ENCODE measurements at regions not wholly inside any gene's neighbourhood (a gene's known extent, or its start where the extent isn't known, plus 50 kb on each side); places are given as distances from the start of the nearest gene placed in this dataset.

- no peak for TF ChIP-seq CTCF (IDR thresholded peaks at IDR 0.05)
- TF ChIP-seq POLR2A (IDR thresholded peaks at IDR 0.05): no peak
These were observed 397.7 kb downstream of the DIPK2A start for GRCh38 chr3:144369129-144369879.

Measured in breast epithelium (tissue), 3 donors.